GM21786 (cell line): ENCODE measurements at regions not wholly inside any gene's neighbourhood (a gene's known extent, or its start where the extent isn't known, plus 50 kb on each side); places are given as distances from the start of the nearest gene placed in this dataset.

ENCODE experiments used
- ATAC-seq: cut with Tn5 transposase; IDR thresholded peaks from one replicate; pipeline ENCODE4 v1.9.1; 2021; ENCODE audit not compliant: unreplicated experiment

- ATAC-seq, result peak; percentile 66
Measured at GRCh38 chr7:140242057-140243031, 65.6 kb upstream of the KDM7A start.

GRCh38 chr7:140239653-140239935 is 62.8 kb upstream of the KDM7A start:
- no peak for ATAC-seq

GRCh38 chr7:140238778-140239652 is 62.2 kb upstream of the KDM7A start:
- ATAC-seq, result no peak

- no peak for ATAC-seq
Measured at GRCh38 chr7:140237390-140237789, 60.6 kb upstream of the KDM7A start.

GRCh38 chr7:140236626-140237025 is 59.8 kb upstream of the KDM7A start:
- no peak for ATAC-seq

- no peak for ATAC-seq
Measured at GRCh38 chr7:140235114-140235513, 58.3 kb upstream of the KDM7A start.

GRCh38 chr7:140232957-140233917 is 56.5 kb upstream of the KDM7A start:
- no peak for ATAC-seq

GRCh38 chr7:140231771-140232491 is 55.1 kb upstream of the KDM7A start:
- ATAC-seq, result no peak

- no peak for ATAC-seq
Measured at GRCh38 chr7:140230861-140231770, 54.3 kb upstream of the KDM7A start.

- ATAC-seq, result no peak
Measured at GRCh38 chr7:140230516-140230860, 53.7 kb upstream of the KDM7A start.

- ATAC-seq, result no peak
Measured at GRCh38 chr7:140229591-140230515, 53.1 kb upstream of the KDM7A start.

GRCh38 chr7:140229101-140229525 is 52.3 kb upstream of the KDM7A start:
- no peak for ATAC-seq
